ENCODE measurements at regions not wholly inside any gene's neighbourhood (a gene's known extent, or its start where the extent isn't known, plus 50 kb on each side); places are given as distances from the start of the nearest gene placed in this dataset.

- Histone ChIP-seq H2AFZ (ENCODE audit: low read length) (no peak overlapping the region), H4K20me1 (ENCODE audit: insufficient read depth, low read length) (no peaks in the 10 kb centered on the region), H3K36me3 (ENCODE audit: insufficient read depth, low read length) (no peaks in the 10 kb centered on the region), H3K4me1 (ENCODE audit: insufficient read depth, low read length, severe bottlenecking) (peaks cover 5% of the 10 kb centered on the region), H3K27ac (ENCODE audit: low read depth, low read length, poor library complexity, severe bottlenecking) (peak overlapping the region; percentile 42), H3K27me3 (ENCODE audit: insufficient read depth, low read length) (peaks cover 4% of the 10 kb centered on the region; the same call in 1 of the 2 replicates), H3K9me3 (ENCODE audit: low read length) (no peaks in the 10 kb centered on the region), H3K9ac (ENCODE audit: low read length) (no peak overlapping the region), H3K9me2 (ENCODE audit: low read depth, low read length) (no peaks in the 10 kb centered on the region), H3K4me3 (ENCODE audit: low read depth, low read length, poor library complexity, severe bottlenecking) (no peak overlapping the region), H3K4me2 (ENCODE audit: low read length) (no peak overlapping the region), H3K79me2 (ENCODE audit: insufficient read depth, low read length) (no peaks in the 10 kb centered on the region), H3F3A (ENCODE audit: insufficient read depth, low read length) (no peaks in the 10 kb centered on the region)
- no peak for TF ChIP-seq EZH2 (IDR thresholded peaks at IDR 0.05; ENCODE audit: borderline replicate concordance, low read length)
- TF ChIP-seq, protein P1, sequence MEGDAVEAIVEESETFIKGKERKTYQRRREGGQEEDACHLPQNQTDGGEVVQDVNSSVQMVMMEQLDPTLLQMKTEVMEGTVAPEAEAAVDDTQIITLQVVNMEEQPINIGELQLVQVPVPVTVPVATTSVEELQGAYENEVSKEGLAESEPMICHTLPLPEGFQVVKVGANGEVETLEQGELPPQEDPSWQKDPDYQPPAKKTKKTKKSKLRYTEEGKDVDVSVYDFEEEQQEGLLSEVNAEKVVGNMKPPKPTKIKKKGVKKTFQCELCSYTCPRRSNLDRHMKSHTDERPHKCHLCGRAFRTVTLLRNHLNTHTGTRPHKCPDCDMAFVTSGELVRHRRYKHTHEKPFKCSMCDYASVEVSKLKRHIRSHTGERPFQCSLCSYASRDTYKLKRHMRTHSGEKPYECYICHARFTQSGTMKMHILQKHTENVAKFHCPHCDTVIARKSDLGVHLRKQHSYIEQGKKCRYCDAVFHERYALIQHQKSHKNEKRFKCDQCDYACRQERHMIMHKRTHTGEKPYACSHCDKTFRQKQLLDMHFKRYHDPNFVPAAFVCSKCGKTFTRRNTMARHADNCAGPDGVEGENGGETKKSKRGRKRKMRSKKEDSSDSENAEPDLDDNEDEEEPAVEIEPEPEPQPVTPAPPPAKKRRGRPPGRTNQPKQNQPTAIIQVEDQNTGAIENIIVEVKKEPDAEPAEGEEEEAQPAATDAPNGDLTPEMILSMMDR (IDR thresholded peaks at IDR 0.05; ENCODE audit: low read length): no peak
Measured at GRCh38 chr6:166221040-166221439, 53.4 kb upstream of the TBXT start.

Data from OCI-LY1 (cell line).